ENCODE measurements at regions not wholly inside any gene's neighbourhood (a gene's known extent, or its start where the extent isn't known, plus 50 kb on each side); places are given as distances from the start of the nearest gene placed in this dataset.
A peak's percentile ranks its signal among the peaks of the same experiment; 100 is the strongest.

DNA sequence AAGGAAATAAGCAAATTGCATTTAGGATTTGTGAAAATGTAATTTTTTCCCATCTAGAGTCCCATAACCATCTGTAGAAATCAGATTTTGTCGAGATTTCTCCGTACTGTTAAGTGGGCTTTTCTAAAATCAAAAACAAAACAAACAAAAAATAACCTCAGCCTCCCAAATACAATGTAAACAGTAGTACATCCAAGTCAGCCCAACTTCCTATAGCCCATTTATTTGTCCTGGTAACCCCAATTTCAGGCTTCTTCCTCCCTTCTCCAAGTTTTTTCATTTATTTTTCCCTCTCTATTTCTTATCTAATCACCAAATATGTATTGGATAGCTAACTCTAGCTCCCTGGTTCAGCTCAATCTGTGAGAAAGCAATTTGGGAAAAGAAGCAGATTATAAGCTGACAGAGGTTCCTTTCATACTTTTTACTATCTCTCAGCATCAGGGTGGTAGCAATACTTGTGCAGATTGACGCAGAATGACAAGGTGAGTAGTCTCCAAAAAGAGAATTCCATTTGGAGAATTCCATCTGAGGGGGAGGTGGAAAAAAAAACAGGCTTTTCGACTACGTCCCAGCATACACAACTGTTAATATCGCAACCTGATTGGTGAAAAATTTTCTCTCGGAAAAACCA lies 132.6 kb upstream of the BTN3A2 start:
- H2AFZ ChIP-seq (ENCODE audit: low read length): no peak overlapping the region
- DNase-seq: no peak
- H3K4me3 Mint-ChIP-seq: peak overlapping the region; percentile 4 to 72; a peak in 4 of 5 replicates
- H3K56ac ChIP-seq (ENCODE audit: insufficient read length, low read depth, low read length): no peak overlapping the region
- no peak overlapping the region for H3K14ac ChIP-seq (ENCODE audit: insufficient read depth, low read length)
- peaks cover 3% of the 10 kb centered on the region for H4K20me1 ChIP-seq (ENCODE audit: control insufficient read depth, insufficient read depth, insufficient read length)
- H3K27me3 Mint-ChIP-seq (ENCODE audit: low read depth): no peaks in the 10 kb centered on the region
- no peaks in the 10 kb centered on the region for H3K27me3 ChIP-seq (ENCODE audit: insufficient read depth, low read length)
- H2BK20ac ChIP-seq (ENCODE audit: low read depth, low read length, poor library complexity, severe bottlenecking): no peak overlapping the region
- no peaks in the 10 kb centered on the region for H3K9me3 Mint-ChIP-seq
- no peaks in the 10 kb centered on the region for H3K9me3 ChIP-seq (ENCODE audit: control insufficient read depth, low read depth, low read length)
- H2BK15ac ChIP-seq (ENCODE audit: low read depth, low read length): no peak overlapping the region
- H3K27ac Mint-ChIP-seq: peak overlapping the region in 2 of 3 experiments; percentile 88 to 97; a peak in 3 of 7 replicates
- no peaks in the 10 kb centered on the region for H3K79me1 ChIP-seq (ENCODE audit: insufficient read depth, low read depth, low read length, poor library complexity, severe bottlenecking)
- no peak overlapping the region for H3K4ac ChIP-seq (ENCODE audit: low read depth, low read length)
- no peak overlapping the region for H4K5ac ChIP-seq (ENCODE audit: insufficient read length, low read depth, low read length)
- H3K23ac ChIP-seq (ENCODE audit: insufficient read length, low read depth, low read length): no peak overlapping the region
- no peak overlapping the region for H2BK120ac ChIP-seq (ENCODE audit: low read depth, low read length, poor library complexity, severe bottlenecking)
- no peak overlapping the region for H4K8ac ChIP-seq (replicated peaks; ENCODE audit: insufficient read length, low read depth, low read length)
- H3K4me1 ChIP-seq (ENCODE audit: insufficient read depth, low read length): peaks cover 4% of the 10 kb centered on the region; the same call in 1 of the 2 replicates
- peaks cover 10% of the 10 kb centered on the region for H3K23me2 ChIP-seq (ENCODE audit: insufficient read length, low read depth, low read length, poor library complexity, severe bottlenecking)
- no peaks in the 10 kb centered on the region for H3K79me2 ChIP-seq (ENCODE audit: insufficient read depth, low read length)
- no peak overlapping the region for H2BK5ac ChIP-seq (ENCODE audit: insufficient read length, low read length)
- peak overlapping the region; percentile 94 for H3K4me2 ChIP-seq (ENCODE audit: insufficient read depth, insufficient read length, low read length)
- no peak overlapping the region for H2AK5ac ChIP-seq (ENCODE audit: insufficient read length, low read length)
- H3K4me1 Mint-ChIP-seq: peaks cover 24 to 31% of the 10 kb centered on the region in 2 experiments
- no peak overlapping the region for H3K18ac ChIP-seq (ENCODE audit: insufficient read length, low read depth, low read length)
- peak overlapping the region; percentile 95 for H3K9ac ChIP-seq (ENCODE audit: extremely low read depth, insufficient read length, low read length)
- H3K36me3 Mint-ChIP-seq (ENCODE audit: insufficient read depth in 1 of 3, low read depth in 3 of 3): no peaks in the 10 kb centered on the region; a peak in 1 of 7 replicates
- TF ChIP-seq, protein P1, sequence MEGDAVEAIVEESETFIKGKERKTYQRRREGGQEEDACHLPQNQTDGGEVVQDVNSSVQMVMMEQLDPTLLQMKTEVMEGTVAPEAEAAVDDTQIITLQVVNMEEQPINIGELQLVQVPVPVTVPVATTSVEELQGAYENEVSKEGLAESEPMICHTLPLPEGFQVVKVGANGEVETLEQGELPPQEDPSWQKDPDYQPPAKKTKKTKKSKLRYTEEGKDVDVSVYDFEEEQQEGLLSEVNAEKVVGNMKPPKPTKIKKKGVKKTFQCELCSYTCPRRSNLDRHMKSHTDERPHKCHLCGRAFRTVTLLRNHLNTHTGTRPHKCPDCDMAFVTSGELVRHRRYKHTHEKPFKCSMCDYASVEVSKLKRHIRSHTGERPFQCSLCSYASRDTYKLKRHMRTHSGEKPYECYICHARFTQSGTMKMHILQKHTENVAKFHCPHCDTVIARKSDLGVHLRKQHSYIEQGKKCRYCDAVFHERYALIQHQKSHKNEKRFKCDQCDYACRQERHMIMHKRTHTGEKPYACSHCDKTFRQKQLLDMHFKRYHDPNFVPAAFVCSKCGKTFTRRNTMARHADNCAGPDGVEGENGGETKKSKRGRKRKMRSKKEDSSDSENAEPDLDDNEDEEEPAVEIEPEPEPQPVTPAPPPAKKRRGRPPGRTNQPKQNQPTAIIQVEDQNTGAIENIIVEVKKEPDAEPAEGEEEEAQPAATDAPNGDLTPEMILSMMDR (conservative IDR thresholded peaks at IDR 0.05): no peak
- no peak overlapping the region for H4K91ac ChIP-seq (ENCODE audit: insufficient read length, low read depth, low read length)
- WGBS (ENCODE audit: extremely low coverage, insufficient read length, low lambda C conversion rate): no CpG with 5 or more reads among the region's 7 CpGs
- no peak overlapping the region for H2BK12ac ChIP-seq (ENCODE audit: insufficient read length, low read depth, low read length)
- no peak overlapping the region for H3T11ph ChIP-seq (ENCODE audit: low read length)
- H3K27ac ChIP-seq (ENCODE audit: insufficient read length, low read depth, low read length): peak overlapping the region; percentile 34

Data from H9 (cell line).